ENCODE measurements at regions not wholly inside any gene's neighbourhood (a gene's known extent, or its start where the extent isn't known, plus 50 kb on each side); places are given as distances from the start of the nearest gene placed in this dataset.

- H3K27me3 ChIP-seq (ENCODE audit: control insufficient read depth, insufficient read depth, low read length, poor library complexity, severe bottlenecking) = no peaks in the 10 kb centered on the region
- no peaks in the 10 kb centered on the region for H3K9me3 ChIP-seq (ENCODE audit: control insufficient read depth, low read length)
- peaks cover 65% of the 10 kb centered on the region for H3K4me1 ChIP-seq (ENCODE audit: control insufficient read depth, insufficient read depth, low read length)
- WGBS, 2 experiments = 56 to 63% methylated on average over 19 of the region's 19 CpGs
- peak overlapping the region; percentile 96 for H3K4me3 ChIP-seq (ENCODE audit: insufficient read depth, low read depth, low read length)
- no peaks in the 10 kb centered on the region for H3K36me3 ChIP-seq (ENCODE audit: control insufficient read depth, insufficient read depth, low read length)
- peak overlapping the region; percentile 55 for H3K27ac ChIP-seq (ENCODE audit: insufficient read depth, low read depth, low read length, poor library complexity, severe bottlenecking)
These were observed 234.5 kb downstream of the SEC14L1 start for GRCh38 chr17:77375108-77375916.

DNA sequence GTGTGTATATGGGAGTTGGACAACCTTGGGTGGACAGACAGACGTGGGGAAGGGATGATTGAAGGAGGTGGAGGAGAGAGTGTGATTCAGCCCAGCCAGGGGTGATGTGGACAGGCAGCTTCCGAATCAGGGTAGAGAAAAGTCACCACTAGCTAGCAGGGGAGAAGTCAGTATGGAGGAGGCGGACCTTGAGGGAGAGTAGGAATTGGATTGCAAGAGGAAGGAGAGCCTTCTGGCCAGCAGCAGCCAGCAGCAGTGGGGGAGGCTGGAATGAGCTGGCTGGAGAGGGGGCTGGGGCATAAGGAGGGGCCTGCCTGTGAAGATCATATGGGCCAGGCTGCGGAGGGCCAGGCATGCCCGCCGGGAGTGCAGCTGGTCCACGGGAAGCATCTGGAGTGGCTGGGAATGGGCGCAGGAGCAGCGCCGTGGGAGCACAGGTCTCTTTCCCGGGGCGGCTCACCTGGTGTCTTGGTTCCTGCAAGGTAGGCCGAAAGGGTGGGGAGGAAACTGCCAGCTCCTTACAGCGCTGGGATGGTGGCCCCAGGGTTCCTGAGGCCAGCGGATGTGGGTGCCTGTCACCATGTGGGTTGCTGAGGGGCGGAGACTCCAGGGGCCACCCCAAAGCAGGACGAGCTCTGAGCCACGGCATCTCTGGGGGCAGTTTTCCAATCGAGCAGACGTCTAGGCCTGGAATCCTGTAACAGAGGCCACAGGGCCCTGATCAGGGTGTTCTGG lies 235.3 kb downstream of the SEC14L1 start:
- H3K4me3 ChIP-seq (ENCODE audit: insufficient read depth, low read depth, low read length) = peak overlapping the region; percentile 11
- H3K36me3 ChIP-seq (ENCODE audit: control insufficient read depth, insufficient read depth, low read length) = no peaks in the 10 kb centered on the region
- no peaks in the 10 kb centered on the region for H3K9me3 ChIP-seq (ENCODE audit: control insufficient read depth, low read length)
- H3K4me1 ChIP-seq (ENCODE audit: control insufficient read depth, insufficient read depth, low read length) = peaks cover 72% of the 10 kb centered on the region
- H3K27ac ChIP-seq (ENCODE audit: insufficient read depth, low read depth, low read length, poor library complexity, severe bottlenecking) = no peak overlapping the region
- 69 to 70% methylated on average over 20 of the region's 20 CpGs for whole genome bisulfite sequencing, 2 experiments
- H3K27me3 ChIP-seq (ENCODE audit: control insufficient read depth, insufficient read depth, low read length, poor library complexity, severe bottlenecking) = no peaks in the 10 kb centered on the region

DNA sequence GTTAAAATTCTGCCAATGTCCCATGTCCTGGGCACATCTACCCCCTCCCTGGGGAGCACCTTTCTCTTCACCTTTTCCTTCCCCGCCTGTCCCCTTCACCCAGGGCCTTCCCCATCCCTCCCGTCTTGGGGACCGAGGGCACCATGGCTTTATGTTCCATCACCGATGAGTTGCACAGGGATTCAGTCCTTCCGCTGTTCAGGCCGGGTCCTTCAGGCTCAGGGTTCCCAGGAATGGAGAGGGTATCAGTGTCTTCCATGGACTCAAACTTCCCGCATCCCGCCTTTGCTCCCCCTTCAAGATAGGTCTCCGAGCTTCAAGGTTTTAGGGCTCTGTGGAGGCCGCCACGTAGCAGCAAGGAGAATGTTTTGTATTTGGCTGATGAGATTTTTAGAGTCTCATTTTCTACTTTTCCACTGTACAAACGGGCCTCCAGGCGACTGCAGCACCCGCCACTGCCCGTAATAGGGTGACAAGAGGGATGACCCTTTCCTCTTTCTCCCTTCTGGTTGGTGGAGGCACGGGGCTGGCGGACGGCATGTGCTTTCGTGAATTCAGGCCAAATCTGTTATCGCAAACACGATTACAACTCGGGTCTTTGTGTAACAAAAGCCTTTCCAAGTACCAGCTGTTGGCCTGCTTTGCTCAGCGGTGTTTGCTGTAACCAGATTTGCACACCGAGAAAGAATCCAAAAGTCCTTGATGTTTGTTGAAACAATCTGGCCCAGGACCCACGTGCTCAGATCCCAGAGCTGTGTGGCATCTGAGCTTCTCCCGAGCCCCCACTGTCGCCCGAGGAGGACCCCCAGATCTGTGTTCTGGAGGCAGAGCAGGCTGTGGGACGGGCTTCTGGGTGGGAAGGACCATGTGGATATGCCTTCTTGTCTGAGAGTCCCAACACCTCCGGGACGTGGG lies 236.3 kb downstream of the SEC14L1 start:
- Histone ChIP-seq H3K4me1 (ENCODE audit: control insufficient read depth, insufficient read depth, low read length) (peaks cover 72% of the 10 kb centered on the region), H3K36me3 (ENCODE audit: control insufficient read depth, insufficient read depth, low read length) (no peaks in the 10 kb centered on the region), H3K27ac (ENCODE audit: insufficient read depth, low read depth, low read length, poor library complexity, severe bottlenecking) (no peak overlapping the region), H3K27me3 (ENCODE audit: control insufficient read depth, insufficient read depth, low read length, poor library complexity, severe bottlenecking) (no peaks in the 10 kb centered on the region), H3K4me3 (ENCODE audit: insufficient read depth, low read depth, low read length) (no peak overlapping the region), H3K9me3 (ENCODE audit: control insufficient read depth, low read length) (no peaks in the 10 kb centered on the region)
- 87% methylated on average over 31 of the region's 31 CpGs for WGBS, 2 experiments

DNA sequence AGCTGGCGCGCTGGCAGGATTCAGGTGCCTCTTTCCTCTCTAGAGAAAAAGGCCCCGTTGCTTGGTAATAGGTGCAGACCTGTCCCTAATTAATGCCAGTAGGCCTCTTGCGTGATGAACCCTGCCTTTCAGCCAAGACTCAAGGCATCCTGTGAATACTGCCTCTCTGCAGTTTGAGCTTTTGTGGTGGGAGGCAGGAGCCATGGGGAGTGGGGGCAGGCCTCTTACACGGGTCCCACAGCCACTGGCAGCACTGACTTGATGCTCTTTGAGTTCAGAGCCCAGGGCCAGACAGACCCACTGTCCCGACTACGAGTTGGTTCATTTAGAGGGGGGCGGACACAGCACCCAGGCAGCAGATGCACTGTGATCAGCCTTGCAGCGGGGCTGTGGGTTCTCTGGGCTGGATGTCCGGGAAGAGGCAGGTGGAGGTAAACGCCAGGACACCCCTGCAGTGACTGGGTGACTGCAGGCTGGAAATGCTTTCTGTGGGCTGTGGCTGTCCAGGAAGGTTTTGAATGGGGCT lies 237.0 kb downstream of the SEC14L1 start:
- Histone ChIP-seq H3K36me3 (ENCODE audit: control insufficient read depth, insufficient read depth, low read length) (no peaks in the 10 kb centered on the region), H3K27ac (ENCODE audit: insufficient read depth, low read depth, low read length, poor library complexity, severe bottlenecking) (no peak overlapping the region), H3K4me1 (ENCODE audit: control insufficient read depth, insufficient read depth, low read length) (peaks cover 72% of the 10 kb centered on the region), H3K4me3 (ENCODE audit: insufficient read depth, low read depth, low read length) (no peak overlapping the region), H3K9me3 (ENCODE audit: control insufficient read depth, low read length) (no peaks in the 10 kb centered on the region), H3K27me3 (ENCODE audit: control insufficient read depth, insufficient read depth, low read length, poor library complexity, severe bottlenecking) (no peaks in the 10 kb centered on the region)
- WGBS, 2 experiments = 87 to 88% methylated on average over 11 of the region's 11 CpGs

DNA sequence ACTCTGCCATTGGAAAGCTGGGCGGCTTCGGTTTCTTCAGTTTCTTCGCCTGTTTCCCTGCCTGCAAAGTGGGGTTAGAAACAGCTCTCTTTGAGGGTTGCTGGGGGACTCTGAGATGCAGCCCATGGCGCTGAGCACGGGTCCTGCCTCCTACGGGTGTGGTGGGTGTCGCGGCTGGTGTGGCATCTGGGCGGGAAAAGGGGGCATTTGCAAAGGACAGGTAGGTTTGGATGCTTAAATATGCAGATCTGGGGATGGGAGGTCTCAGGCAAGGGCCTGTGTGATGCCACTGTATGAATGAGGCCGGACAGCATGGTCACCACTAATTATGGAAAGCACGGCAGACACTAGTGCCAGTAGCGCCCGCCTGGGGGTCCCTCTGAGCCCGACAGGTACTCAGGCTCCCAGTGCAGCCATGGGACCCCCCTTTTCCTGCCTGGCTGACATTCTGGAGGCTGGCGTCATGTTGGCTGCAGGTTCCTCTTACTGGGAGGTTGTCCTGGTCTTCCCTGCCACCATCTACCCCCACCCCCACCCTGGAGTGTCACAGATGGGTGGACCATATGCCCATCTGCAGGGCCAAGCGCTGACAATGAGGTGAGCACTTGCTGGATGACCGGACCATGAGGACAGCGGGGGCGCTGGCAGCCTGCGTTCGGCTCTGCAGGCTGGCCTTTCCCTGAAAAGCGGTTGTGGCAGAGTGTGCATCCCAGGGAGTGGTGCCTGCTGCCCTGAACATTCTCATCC lies 237.7 kb downstream of the SEC14L1 start:
- H3K4me1 ChIP-seq (ENCODE audit: control insufficient read depth, insufficient read depth, low read length) = peaks cover 79% of the 10 kb centered on the region
- H3K27ac ChIP-seq (ENCODE audit: insufficient read depth, low read depth, low read length, poor library complexity, severe bottlenecking) = no peak overlapping the region
- no peaks in the 10 kb centered on the region for H3K27me3 ChIP-seq (ENCODE audit: control insufficient read depth, insufficient read depth, low read length, poor library complexity, severe bottlenecking)
- H3K36me3 ChIP-seq (ENCODE audit: control insufficient read depth, insufficient read depth, low read length) = no peaks in the 10 kb centered on the region
- H3K9me3 ChIP-seq (ENCODE audit: control insufficient read depth, low read length) = no peaks in the 10 kb centered on the region
- H3K4me3 ChIP-seq (ENCODE audit: insufficient read depth, low read depth, low read length) = no peak overlapping the region
- 95% methylated on average over 22 of the region's 22 CpGs for WGBS, 2 experiments

DNA sequence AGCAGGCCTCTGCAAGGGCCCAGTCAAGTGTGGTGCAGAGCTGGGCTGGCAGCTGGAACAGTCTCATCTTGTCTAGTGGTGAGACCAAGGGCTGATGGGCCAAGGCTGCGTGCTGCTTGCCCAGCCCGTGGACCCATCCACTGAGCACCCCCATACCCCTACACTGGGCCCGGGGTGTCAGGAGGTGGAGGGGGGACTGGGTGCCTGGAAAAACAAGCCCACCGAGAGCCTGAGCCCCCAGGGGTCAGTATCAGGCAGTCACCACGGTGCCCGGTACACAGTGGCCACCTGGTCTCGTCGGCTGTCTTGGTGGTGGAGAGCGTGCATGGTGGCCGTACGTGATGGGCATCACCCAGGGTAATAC lies 238.3 kb downstream of the SEC14L1 start:
- no peaks in the 10 kb centered on the region for H3K36me3 ChIP-seq (ENCODE audit: control insufficient read depth, insufficient read depth, low read length)
- no peak overlapping the region for H3K27ac ChIP-seq (ENCODE audit: insufficient read depth, low read depth, low read length, poor library complexity, severe bottlenecking)
- 93 to 96% methylated on average over 11 of the region's 11 CpGs for WGBS, 2 experiments
- no peaks in the 10 kb centered on the region for H3K27me3 ChIP-seq (ENCODE audit: control insufficient read depth, insufficient read depth, low read length, poor library complexity, severe bottlenecking)
- H3K4me3 ChIP-seq (ENCODE audit: insufficient read depth, low read depth, low read length) = no peak overlapping the region
- peaks cover 85% of the 10 kb centered on the region for H3K4me1 ChIP-seq (ENCODE audit: control insufficient read depth, insufficient read depth, low read length)
- H3K9me3 ChIP-seq (ENCODE audit: control insufficient read depth, low read length) = no peaks in the 10 kb centered on the region

DNA sequence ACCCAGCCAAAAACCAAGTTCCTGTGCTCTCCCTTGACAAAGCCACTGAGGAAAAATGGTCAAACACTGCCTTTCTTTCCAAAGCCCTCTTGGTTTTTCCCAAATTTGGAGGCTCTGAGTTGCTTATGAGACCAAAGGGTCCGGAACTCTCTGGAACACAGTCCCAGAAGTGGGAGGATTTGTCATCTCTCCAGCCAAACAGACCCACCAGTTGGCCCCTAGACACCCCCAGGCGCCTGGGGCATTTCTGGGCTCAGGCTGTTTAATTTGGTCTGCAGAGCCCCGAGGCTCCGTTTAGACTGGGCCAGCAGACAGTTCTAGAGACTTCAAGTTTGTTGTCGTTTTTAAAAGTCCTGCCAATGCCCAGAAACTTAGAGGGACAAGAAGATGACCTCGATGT lies 239.1 kb downstream of the SEC14L1 start:
- Histone ChIP-seq H3K4me3 (ENCODE audit: insufficient read depth, low read depth, low read length) (no peak overlapping the region), H3K27ac (ENCODE audit: insufficient read depth, low read depth, low read length, poor library complexity, severe bottlenecking) (no peak overlapping the region), H3K27me3 (ENCODE audit: control insufficient read depth, insufficient read depth, low read length, poor library complexity, severe bottlenecking) (no peaks in the 10 kb centered on the region), H3K9me3 (ENCODE audit: control insufficient read depth, low read length) (no peaks in the 10 kb centered on the region), H3K4me1 (ENCODE audit: control insufficient read depth, insufficient read depth, low read length) (peaks cover 83% of the 10 kb centered on the region), H3K36me3 (ENCODE audit: control insufficient read depth, insufficient read depth, low read length) (no peaks in the 10 kb centered on the region)
- WGBS, 2 experiments = 89 to 90% methylated on average over 5 to 6 of the region's 6 CpGs

DNA sequence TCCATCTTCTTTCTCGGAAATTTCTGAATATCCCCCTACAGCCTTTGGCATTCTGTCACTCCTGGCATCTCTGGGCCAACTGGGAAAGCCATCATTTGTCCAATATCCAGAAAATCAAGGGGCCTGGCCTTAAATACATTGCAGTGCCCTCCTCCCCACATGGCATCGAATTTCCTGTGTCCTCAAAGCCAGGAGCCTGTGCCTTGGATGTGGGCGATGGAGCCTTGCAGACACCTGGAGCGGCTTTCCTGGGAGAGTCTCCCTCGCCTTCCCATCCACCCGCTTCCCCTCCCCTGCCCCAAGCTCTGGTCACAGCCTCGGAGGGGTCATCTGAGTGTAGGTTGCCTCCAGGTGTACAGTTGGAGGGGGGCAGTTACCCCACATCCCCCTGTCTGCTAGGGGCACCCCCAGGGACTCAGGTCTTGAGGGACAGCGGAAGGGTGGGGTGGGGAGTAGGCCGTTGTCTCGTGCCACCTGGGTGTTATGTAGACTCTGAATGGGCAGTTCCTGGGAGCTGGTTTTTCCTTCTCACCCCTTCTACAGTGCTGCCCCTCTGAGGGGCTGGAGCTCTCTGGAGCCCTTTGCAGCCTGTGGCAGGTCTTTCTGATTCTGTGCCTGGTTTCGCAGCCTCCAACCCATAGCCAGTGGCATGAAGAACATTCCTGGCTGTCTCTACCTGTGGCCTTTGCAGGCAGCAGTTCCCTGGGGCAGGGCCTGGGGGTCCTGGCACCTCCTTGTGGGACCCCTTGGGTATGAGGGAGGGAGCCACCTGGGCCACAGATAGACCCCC lies 239.8 kb downstream of the SEC14L1 start:
- Histone ChIP-seq H3K36me3 (ENCODE audit: control insufficient read depth, insufficient read depth, low read length) (no peaks in the 10 kb centered on the region), H3K27ac (ENCODE audit: insufficient read depth, low read depth, low read length, poor library complexity, severe bottlenecking) (no peak overlapping the region), H3K4me3 (ENCODE audit: insufficient read depth, low read depth, low read length) (no peak overlapping the region), H3K27me3 (ENCODE audit: control insufficient read depth, insufficient read depth, low read length, poor library complexity, severe bottlenecking) (no peaks in the 10 kb centered on the region), H3K4me1 (ENCODE audit: control insufficient read depth, insufficient read depth, low read length) (peaks cover 77% of the 10 kb centered on the region), H3K9me3 (ENCODE audit: control insufficient read depth, low read length) (no peaks in the 10 kb centered on the region)
- 87 to 92% methylated on average over 11 of the region's 11 CpGs for WGBS, 2 experiments

DNA sequence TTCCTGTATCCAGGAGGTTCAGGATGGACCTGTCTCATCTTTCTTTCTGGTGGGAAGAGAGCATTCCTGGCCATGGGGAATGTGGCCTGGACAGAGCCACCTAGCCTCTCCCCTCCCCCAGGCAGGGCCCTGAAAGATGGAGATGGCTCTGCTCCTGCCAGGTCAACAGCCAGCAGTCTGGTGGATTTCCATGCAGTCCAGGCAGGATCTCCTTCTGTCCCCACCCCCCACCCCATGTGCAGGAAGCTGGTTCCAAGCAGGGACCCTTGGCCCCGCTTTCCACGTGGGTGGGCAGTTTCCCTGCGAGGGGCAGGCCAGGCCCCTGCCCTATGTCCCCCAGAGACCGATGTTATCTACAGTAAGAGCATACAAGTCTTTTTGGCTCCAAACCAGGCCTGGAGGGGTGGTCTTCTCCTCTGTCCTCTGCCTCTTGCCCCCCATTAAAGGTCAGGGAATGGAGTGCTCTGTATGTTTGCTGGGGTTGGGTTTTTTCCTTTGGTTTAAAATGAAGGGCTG lies 240.5 kb downstream of the SEC14L1 start:
- Histone ChIP-seq H3K27ac (ENCODE audit: insufficient read depth, low read depth, low read length, poor library complexity, severe bottlenecking) (no peak overlapping the region), H3K4me3 (ENCODE audit: insufficient read depth, low read depth, low read length) (no peak overlapping the region), H3K9me3 (ENCODE audit: control insufficient read depth, low read length) (no peaks in the 10 kb centered on the region), H3K27me3 (ENCODE audit: control insufficient read depth, insufficient read depth, low read length, poor library complexity, severe bottlenecking) (no peaks in the 10 kb centered on the region), H3K4me1 (ENCODE audit: control insufficient read depth, insufficient read depth, low read length) (peaks cover 77% of the 10 kb centered on the region), H3K36me3 (ENCODE audit: control insufficient read depth, insufficient read depth, low read length) (no peaks in the 10 kb centered on the region)
- 55 to 74% methylated on average over 4 of the region's 4 CpGs for WGBS, 2 experiments

Measured in ectodermal cell (in vitro differentiated cells).